ENCODE measurements at regions not wholly inside any gene's neighbourhood (a gene's known extent, or its start where the extent isn't known, plus 50 kb on each side); places are given as distances from the start of the nearest gene placed in this dataset.

- TF ChIP-seq ZNF384 (IDR thresholded peaks at IDR 0.05) (no peak), HDGF (IDR thresholded peaks at IDR 0.05; ENCODE audit: borderline replicate concordance) (no peak), FOXM1 (IDR thresholded peaks at IDR 0.05; ENCODE audit: borderline replicate concordance) (no peak), ELF4 (IDR thresholded peaks at IDR 0.05) (no peak), FOXK2 (IDR thresholded peaks at IDR 0.05) (no peak)
Observed at GRCh38 chr2:63721082-63721424, 120.6 kb upstream of the UGP2 start.
